Activated CD8-positive, alpha-beta memory T cell treated with anti-CD3 and anti-CD28 coated beads for 36 hours (primary cell): ENCODE measurements at regions not wholly inside any gene's neighbourhood (a gene's known extent, or its start where the extent isn't known, plus 50 kb on each side); places are given as distances from the start of the nearest gene placed in this dataset.

Experiments used
- CTCF ChIA-PET: fragments of 350-600 bp; sonication (Branson Sonifier 250); formaldehyde crosslinking; loops from one replicate; lab custom pipeline; 2021; ENCODE audit warnings: antibody characterized with exemption; lab: Charles Lee
- POLR2A ChIA-PET: fragments of 350-600 bp; sonication (Branson Sonifier 250); formaldehyde crosslinking; loops from one replicate; lab custom pipeline; 2021; ENCODE audit warnings: antibody characterized with exemption; lab: Charles Lee

GRCh38 chr6:75546381-75546780 lies 52.8 kb upstream of the FILIP1 start:
- ChIA-PET POLR2A (no interaction called here), CTCF (interaction anchor here (1.0 kb wide), 1 partner anchor 10 kb away, joined by 4 read pairs; no protein-coding TSS in a partner anchor)

GRCh38 chr6:75550544-75551167 lies 51.0 kb upstream of the SENP6 start:
- POLR2A ChIA-PET = no interaction called here
- CTCF ChIA-PET = no interaction called here

- POLR2A ChIA-PET = no interaction called here
- CTCF ChIA-PET = no interaction called here
Measured at GRCh38 chr6:75551367-75551952, 50.2 kb upstream of the SENP6 start.
